ENCODE measurements at regions not wholly inside any gene's neighbourhood (a gene's known extent, or its start where the extent isn't known, plus 50 kb on each side); places are given as distances from the start of the nearest gene placed in this dataset.

DNA sequence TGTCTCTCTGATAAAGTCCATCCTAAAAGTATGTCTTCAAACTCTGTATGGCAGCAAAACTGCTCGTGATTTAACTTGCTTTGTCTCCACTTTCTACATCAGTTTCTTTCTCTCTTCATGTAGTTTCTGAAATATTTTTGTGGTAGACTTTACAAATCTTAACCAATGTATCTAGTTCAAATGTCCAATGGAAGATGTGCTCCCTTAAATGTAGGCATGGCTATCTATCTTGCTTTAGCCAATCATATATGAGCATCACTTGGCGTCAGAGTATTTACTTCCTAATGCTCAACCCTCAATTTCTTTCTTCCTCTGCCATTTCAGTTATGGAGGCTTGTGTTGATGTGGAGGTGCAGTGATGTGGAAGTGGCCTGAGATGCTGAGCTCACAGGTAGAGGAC, 206.1 kb upstream of the ZNF608 start:
- no peak for DNase-seq (ENCODE audit: low read depth in 1 of 2, low spot score in 1 of 2)
- H3K27ac ChIP-seq: no peak overlapping the region
- TF ChIP-seq PBX3 (IDR thresholded peaks at IDR 0.05) (no peak), KDM5A (IDR thresholded peaks at IDR 0.05) (no peak), ESRRA (IDR thresholded peaks at IDR 0.05; ENCODE audit: borderline replicate concordance, low read length) (no peak), HDAC2 (IDR thresholded peaks at IDR 0.05) (no peak), ZSCAN20 (CRISPR knock-in tag; IDR thresholded peaks at IDR 0.05) (no peak), HES2 (IDR thresholded peaks at IDR 0.05) (no peak), HMGXB4 (CRISPR knock-in tag; IDR thresholded peaks at IDR 0.05; ENCODE audit: borderline replicate concordance) (no peak), KDM1A (IDR thresholded peaks at IDR 0.05; ENCODE audit: low read depth) (no peak), EHMT2 (IDR thresholded peaks at IDR 0.05; ENCODE audit: low read depth) (no peak)
- TF ChIP-seq, protein P1, sequence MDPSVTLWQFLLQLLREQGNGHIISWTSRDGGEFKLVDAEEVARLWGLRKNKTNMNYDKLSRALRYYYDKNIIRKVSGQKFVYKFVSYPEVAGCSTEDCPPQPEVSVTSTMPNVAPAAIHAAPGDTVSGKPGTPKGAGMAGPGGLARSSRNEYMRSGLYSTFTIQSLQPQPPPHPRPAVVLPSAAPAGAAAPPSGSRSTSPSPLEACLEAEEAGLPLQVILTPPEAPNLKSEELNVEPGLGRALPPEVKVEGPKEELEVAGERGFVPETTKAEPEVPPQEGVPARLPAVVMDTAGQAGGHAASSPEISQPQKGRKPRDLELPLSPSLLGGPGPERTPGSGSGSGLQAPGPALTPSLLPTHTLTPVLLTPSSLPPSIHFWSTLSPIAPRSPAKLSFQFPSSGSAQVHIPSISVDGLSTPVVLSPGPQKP (IDR thresholded peaks at IDR 0.05; ENCODE audit: low read depth, low read length): no peak
- TF ChIP-seq, protein P2, sequence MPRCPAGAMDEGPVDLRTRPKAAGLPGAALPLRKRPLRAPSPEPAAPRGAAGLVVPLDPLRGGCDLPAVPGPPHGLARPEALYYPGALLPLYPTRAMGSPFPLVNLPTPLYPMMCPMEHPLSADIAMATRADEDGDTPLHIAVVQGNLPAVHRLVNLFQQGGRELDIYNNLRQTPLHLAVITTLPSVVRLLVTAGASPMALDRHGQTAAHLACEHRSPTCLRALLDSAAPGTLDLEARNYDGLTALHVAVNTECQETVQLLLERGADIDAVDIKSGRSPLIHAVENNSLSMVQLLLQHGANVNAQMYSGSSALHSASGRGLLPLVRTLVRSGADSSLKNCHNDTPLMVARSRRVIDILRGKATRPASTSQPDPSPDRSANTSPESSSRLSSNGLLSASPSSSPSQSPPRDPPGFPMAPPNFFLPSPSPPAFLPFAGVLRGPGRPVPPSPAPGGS (IDR thresholded peaks at IDR 0.05): no peak
- WGBS (ENCODE audit: missing lambda C conversion rate): 95% methylated on average over 2 of the region's 2 CpGs
- CTCF ChIA-PET: no interaction called here
- H3K4me2 ChIP-seq: no peak overlapping the region
- no peak for FAIRE-seq
- no peak overlapping the region for H3K4me3 ChIP-seq
- POLR2A ChIA-PET: no interaction called here
- ATAC-seq: no peak
- H3K9me3 ChIP-seq: no peaks in the 10 kb centered on the region
- H3K4me1 ChIP-seq: no peaks in the 10 kb centered on the region

GRCh38 chr5:124954784-124955183, 208.3 kb upstream of the ZNF608 start:
- WGBS (ENCODE audit: missing lambda C conversion rate): 57% methylated on average over 2 of the region's 2 CpGs
- POLR2A ChIA-PET: no interaction called here

More at GRCh38 chr5:124954784-124955183, 208.3 kb upstream of the ZNF608 start:
- TF ChIP-seq HMGXB4 (CRISPR knock-in tag; IDR thresholded peaks at IDR 0.05; ENCODE audit: borderline replicate concordance) (no peak), JUN (IDR thresholded peaks at IDR 0.05) (no peak), RNF2 (IDR thresholded peaks at IDR 0.05; ENCODE audit: borderline replicate concordance, low read depth) (no peak), ZSCAN20 (CRISPR knock-in tag; IDR thresholded peaks at IDR 0.05) (no peak), POLR2AphosphoS2 (conservative IDR thresholded peaks at IDR 0.05; ENCODE audit: low read length) (no peak), CHD4 (IDR thresholded peaks at IDR 0.05; ENCODE audit: borderline replicate concordance) (no peak), KDM1A (IDR thresholded peaks at IDR 0.05; ENCODE audit: low read depth) (no peak), CHD2 (IDR thresholded peaks at IDR 0.05; ENCODE audit: low read length, partially characterized antibody) (no peak), HES2 (IDR thresholded peaks at IDR 0.05) (no peak), SMC3 (IDR thresholded peaks at IDR 0.05) (no peak), FOSL2 (IDR thresholded peaks at IDR 0.05) (no peak), FOSL2 (CRISPR knock-in tag; IDR thresholded peaks at IDR 0.05) (no peak), PBX3 (IDR thresholded peaks at IDR 0.05) (no peak), CBX8 (IDR thresholded peaks at IDR 0.05) (no peak)
- H3K4me1 ChIP-seq: no peaks in the 10 kb centered on the region
- no peak overlapping the region for H3K4me3 ChIP-seq
- CTCF ChIA-PET: no interaction called here
- no peak overlapping the region for H3K27ac ChIP-seq
- ATAC-seq (no peak), FAIRE-seq (no peak), DNase-seq (ENCODE audit: low read depth in 1 of 2, low spot score in 1 of 2) (no peak)
- H3K9me3 ChIP-seq: no peaks in the 10 kb centered on the region
- H3K4me2 ChIP-seq: no peak overlapping the region
